ENCODE measurements at regions not wholly inside any gene's neighbourhood (a gene's known extent, or its start where the extent isn't known, plus 50 kb on each side); places are given as distances from the start of the nearest gene placed in this dataset.

DNA sequence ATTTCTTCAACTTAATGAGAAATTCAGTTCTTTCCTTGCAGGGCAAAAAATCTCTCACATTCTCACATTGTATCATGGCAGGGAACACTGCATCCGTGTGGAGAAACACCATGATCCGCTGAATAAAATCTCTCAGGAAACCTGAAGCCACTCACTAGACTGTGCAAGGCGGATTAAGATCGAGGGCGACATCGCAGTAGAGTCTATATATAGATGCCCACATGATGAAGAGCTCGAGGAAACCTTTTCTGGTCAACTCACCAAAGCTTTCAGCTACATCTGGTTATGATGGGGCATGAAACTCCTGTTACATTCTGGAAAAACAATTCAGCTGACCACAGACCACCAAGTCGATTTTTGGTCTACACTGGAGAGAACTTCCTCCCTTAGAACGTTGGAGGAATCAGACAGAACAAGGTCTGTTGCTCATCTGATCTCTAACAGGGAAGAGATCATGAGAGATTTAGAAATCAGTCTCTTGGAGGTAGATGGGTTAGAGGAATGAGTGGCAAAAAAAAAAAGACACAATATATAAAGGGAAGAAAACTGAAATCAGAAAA lies 162.9 kb upstream of the ZNF516 start:
- H2AK5ac ChIP-seq (ENCODE audit: insufficient read length, low read length) = no peak overlapping the region
- no peaks in the 10 kb centered on the region for H3K9me3 Mint-ChIP-seq
- no peak overlapping the region for H3K27ac Mint-ChIP-seq
- no peak overlapping the region for H3K27ac ChIP-seq (ENCODE audit: insufficient read length, low read depth, low read length)
- no peak overlapping the region for H4K91ac ChIP-seq (ENCODE audit: insufficient read length, low read depth, low read length)
- no peak overlapping the region for H2BK12ac ChIP-seq (ENCODE audit: insufficient read length, low read depth, low read length)
- H3K36me3 Mint-ChIP-seq (ENCODE audit: insufficient read depth in 1 of 3, low read depth in 3 of 3) = no peaks in the 10 kb centered on the region
- H3K27me3 ChIP-seq (ENCODE audit: insufficient read depth, low read length) = no peaks in the 10 kb centered on the region
- H2BK15ac ChIP-seq (ENCODE audit: low read depth, low read length) = no peak overlapping the region
- no peak for DNase-seq
- H3K79me2 ChIP-seq (ENCODE audit: insufficient read depth, low read length) = no peaks in the 10 kb centered on the region
- H3K9me3 ChIP-seq (ENCODE audit: control insufficient read depth, low read depth, low read length) = no peaks in the 10 kb centered on the region
- H3K56ac ChIP-seq (ENCODE audit: insufficient read length, low read depth, low read length) = no peak overlapping the region
- no peak for TF ChIP-seq CTCF (conservative IDR thresholded peaks at IDR 0.05)
- no peak overlapping the region for H3K9ac ChIP-seq (ENCODE audit: extremely low read depth, insufficient read length, low read length)
- no peaks in the 10 kb centered on the region for H3K4me1 ChIP-seq (ENCODE audit: insufficient read depth, low read length)
- H3K4ac ChIP-seq (ENCODE audit: low read depth, low read length) = no peak overlapping the region
- no peak overlapping the region for H2BK5ac ChIP-seq (ENCODE audit: insufficient read length, low read length)
- H4K8ac ChIP-seq (replicated peaks; ENCODE audit: insufficient read length, low read depth, low read length) = no peak overlapping the region
- no peak overlapping the region for H4K5ac ChIP-seq (ENCODE audit: insufficient read length, low read depth, low read length)
- H3K18ac ChIP-seq (ENCODE audit: insufficient read length, low read depth, low read length) = no peak overlapping the region
- H3K23me2 ChIP-seq (ENCODE audit: insufficient read length, low read depth, low read length, poor library complexity, severe bottlenecking) = no peaks in the 10 kb centered on the region
- H3K23ac ChIP-seq (ENCODE audit: insufficient read length, low read depth, low read length) = no peak overlapping the region
- no peak overlapping the region for H2BK20ac ChIP-seq (ENCODE audit: low read depth, low read length, poor library complexity, severe bottlenecking)
- H2AFZ ChIP-seq (ENCODE audit: low read length) = no peak overlapping the region
- no peaks in the 10 kb centered on the region for H3K79me1 ChIP-seq (ENCODE audit: insufficient read depth, low read depth, low read length, poor library complexity, severe bottlenecking)
- H3T11ph ChIP-seq (ENCODE audit: low read length) = no peak overlapping the region
- no peaks in the 10 kb centered on the region for H4K20me1 ChIP-seq (ENCODE audit: control insufficient read depth, insufficient read depth, insufficient read length)
- peaks cover 14 to 17% of the 10 kb centered on the region in 2 experiments for H3K4me1 Mint-ChIP-seq
- H3K14ac ChIP-seq (ENCODE audit: insufficient read depth, low read length) = no peak overlapping the region
- WGBS (ENCODE audit: extremely low coverage, insufficient read length, low lambda C conversion rate) = no CpG with 5 or more reads among the region's 9 CpGs
- H2BK120ac ChIP-seq (ENCODE audit: low read depth, low read length, poor library complexity, severe bottlenecking) = no peak overlapping the region
- H3K4me3 Mint-ChIP-seq = no peak overlapping the region
- no peak overlapping the region for H3K4me2 ChIP-seq (ENCODE audit: insufficient read depth, insufficient read length, low read length)
- H3K27me3 Mint-ChIP-seq (ENCODE audit: low read depth) = no peaks in the 10 kb centered on the region; the same call in 1 of the 2 replicates
